HG03520 (cell line): ENCODE measurements at regions not wholly inside any gene's neighbourhood (a gene's known extent, or its start where the extent isn't known, plus 50 kb on each side); places are given as distances from the start of the nearest gene placed in this dataset.

Experiments used
- ATAC-seq: cut with Tn5 transposase; IDR thresholded peaks from one replicate; pipeline ENCODE4 v1.9.1; 2021; ENCODE audit warnings: mild to moderate bottlenecking, moderate library complexity; ENCODE audit not compliant: unreplicated experiment

DNA sequence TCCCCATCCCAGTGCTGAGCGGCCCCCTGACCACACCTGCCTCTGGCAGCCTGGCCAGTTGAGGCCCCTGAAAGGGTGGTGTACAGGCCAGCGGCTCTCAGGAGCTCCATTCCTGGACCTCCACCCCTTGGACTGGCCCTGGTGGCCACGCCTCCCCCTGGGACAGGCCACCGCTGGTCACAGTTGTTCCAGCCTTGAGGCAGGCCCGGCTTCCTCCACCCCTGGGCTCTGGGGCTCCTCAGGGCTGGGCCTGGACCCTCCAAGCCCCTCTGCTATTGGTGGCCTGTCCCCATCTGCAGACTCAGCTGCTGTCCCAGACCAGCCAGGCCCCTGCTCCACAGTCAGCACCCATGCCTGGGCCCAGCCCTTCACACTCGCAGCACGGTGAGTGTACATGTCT lies 93.2 kb upstream of the NKX1-1 start:
- no peak for ATAC-seq

DNA sequence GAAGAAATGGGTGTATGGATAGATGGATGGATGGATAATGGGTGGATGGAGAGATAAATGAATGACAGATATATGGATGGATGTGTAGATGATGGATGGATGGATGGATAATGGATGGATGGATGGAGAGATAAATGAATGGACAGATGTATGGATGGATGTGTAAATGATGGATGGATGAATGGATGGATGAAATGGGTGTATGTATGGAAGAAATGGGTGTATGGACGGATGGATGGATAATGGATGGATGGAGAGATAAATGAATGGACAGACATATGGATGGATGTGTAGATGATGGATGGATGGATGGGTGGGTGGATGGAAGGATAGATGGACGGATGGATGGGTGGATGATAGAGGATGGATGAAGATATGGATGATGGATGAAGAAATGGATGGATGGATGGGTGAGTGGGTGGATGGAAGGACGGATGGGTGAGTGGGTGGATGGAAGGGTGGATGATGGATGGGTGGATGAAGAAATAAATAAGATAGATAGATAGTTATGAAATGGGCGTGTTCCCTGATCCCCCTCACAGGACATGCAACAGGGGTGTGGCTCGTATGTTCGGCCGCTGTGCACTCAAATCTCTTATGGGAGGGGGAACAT lies 91.1 kb upstream of the NKX1-1 start:
- ATAC-seq: no peak

DNA sequence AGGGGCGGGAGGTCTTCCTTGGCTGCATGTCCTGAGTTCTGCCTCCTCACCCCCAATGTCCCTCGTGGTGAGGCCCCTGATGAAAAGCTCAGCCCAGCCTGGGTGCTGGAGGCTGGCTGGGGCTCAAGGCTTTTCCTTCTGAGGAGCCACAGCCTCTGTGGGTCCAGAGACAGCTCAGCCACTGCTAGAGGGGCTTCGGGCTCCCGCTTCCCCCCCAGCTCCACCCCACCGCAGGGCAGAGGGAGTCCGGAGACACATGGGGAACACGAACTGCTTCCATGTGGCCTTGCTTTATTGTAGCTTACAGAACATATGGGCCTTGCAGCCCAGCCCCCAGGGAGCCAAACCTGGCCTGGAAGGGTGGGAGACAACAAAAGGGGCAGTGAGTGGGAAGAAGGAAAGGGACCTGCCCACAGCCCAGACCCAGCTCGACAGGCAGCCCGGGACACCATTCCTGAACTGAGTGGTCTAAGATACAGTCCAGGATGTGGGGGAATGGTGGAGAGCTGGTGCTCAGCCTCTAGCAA lies 89.9 kb upstream of the NKX1-1 start:
- ATAC-seq: no peak

DNA sequence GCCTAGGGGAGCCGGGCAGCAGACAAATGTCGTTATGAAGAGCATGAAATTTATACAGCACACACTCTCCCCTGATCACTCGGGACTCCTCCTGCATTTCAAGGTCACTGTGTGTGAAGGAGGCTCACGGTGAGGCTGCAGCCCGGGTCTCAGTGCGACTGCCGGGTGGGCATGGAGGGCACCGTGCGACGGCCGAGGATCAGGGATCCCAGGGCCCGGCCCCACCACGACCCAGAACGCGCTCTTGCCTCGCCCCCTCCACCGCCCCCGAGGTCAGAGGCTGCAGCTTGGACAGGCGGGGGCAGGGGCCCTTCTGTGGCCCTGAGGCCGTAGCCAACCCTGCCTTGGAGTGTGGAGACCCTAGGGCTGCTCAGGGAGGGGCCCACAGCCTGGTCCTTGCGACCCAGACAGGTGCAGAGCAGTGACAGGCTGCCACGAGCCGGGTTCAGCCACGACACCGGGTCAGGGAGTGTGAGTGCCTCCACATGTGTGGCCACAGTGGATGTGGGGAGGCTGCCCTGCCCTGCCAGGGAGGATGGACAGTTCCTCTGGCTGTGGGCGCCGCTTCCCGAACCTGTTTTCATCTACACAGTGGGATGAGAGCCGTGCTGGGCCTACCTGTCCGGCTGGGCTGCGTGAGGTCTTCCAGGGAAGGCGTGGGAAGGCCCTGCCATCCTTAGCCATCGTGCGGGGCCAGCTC lies 89.3 kb upstream of the NKX1-1 start:
- ATAC-seq: no peak

DNA sequence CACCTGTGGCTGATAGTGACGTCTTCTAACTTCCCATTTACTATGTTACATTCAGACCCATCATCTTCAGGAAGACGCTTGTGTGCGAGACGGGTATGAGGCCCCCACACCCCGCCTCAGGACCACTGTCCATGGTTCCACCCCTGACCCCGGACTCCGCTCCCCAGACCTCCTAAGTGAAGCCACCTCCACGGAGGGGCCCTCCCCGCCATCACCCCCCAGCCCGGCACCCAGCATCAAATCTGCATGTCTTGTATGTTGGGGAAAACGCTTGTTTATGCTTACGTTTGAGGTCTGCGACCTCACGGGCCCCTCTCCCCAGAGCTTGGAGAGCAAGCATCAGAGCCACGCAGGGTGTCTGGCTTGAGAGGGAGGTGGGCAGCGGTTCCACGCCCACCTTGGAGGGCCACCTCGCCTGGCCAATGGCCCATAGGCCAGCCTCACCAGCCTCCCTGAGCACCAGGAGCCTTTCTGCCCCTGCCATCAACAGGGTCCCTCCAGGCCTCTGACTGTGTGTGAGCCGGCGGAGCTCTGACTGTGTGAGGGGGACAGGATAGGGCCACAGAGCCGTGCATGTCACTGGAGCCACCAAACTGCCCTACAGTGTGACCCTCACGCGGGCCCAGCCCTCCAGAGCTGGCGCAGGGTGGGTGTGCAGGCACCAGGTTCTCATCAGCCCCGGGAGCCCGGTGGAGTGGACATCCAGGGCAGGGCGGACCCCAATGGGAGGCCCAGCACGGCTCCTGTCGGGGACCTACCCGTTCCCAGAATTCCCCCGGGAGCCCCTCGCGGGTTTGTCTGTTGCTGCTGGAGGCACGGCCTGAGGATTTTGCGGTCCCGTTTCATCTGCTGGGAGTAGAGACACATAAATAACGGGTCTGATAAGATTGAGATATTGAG lies 88.4 kb upstream of the NKX1-1 start:
- ATAC-seq: no peak

DNA sequence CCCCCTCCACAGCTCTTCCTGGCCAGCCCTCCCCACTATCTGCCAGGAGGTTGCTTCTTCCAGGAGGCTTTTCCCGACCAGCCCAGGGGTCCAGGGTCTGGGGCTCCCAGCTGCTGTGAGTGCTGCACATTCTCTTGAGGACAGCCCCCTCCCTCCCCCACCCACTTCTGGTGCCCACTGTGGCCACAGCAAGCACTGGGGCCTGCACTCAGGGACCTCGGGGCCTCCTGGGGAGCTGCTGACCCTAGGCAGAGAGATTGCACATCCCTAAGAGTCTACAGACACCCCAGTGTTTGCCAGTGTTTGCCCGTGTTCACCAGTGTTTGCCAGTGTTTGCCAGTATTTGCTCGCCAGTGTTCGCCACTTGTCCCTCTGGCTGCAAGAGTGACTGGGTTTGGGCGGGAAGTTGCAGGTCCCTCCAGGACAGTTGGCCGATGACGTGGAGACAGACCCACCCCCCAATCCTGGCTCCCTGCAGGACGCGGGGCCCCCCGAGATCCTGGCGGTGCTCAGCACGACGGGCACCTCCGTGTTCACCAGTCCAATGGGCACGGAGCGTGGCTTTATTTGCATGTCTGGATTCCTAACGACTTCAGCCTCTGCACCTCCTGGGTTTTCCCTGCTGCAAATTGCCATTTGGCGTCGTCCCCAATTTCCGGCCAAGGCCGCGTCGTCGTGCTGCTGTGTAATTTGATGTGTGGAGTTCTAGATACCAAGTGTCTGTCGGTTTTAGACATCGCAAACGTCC lies 87.5 kb upstream of the NKX1-1 start:
- ATAC-seq: no peak

DNA sequence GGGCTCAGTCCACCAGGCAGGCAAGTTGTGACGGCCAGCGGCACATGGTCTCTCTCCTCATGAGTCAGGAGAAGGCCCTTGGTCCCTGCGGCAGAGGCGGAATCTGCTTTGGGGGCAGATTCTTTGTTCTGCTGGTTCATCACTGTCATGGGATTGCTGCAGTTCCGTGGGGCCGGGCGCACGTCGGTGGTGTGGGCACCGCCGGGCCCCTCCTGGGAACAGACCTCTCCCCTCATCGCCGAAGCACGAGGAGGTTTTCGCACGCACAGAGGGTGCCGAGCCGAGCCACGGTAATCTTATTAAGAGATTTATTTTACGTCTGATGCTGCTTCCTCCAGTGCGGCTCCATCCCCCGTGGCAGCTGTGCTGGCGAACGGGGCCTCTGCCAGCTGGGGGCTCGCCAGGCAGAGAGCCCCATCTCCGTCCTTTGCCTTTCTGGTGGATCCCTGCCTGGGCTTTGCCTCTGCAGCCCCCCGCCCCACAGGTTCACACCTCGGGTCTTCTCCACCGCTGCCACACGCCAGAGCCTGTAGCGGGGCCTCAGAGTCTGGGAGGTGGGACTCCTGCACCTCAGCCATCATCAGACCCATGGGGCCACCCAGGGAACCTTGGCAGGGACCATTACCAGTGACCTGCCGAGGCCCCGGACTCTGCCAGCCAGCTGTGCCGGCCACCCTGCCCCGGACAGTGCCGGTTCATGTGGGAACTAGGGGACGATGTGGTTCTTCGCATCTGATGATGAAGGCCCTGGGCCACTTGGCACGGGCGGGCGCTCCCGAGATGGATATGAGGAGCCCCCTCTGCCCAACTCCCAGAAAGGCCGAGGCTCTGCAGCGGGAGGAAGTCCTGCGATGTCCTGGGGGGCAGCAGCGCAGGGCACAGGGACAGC lies 86.7 kb upstream of the NKX1-1 start:
- ATAC-seq: no peak

DNA sequence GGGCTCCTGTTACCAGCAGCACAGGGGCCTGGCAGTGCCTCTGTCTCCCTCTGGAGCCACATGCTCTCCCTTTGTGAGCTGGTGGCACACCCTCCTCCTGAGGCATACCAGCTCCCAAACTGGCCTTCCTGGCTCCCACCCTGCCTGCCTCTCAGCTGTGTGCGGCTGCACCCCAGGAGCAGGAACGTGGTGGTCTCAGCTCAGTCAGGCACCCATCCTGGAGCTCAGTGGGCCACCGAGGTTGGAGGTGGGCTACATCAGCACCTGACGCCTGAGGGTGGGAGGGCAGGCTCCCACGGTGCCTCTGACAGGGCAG lies 85.9 kb upstream of the NKX1-1 start:
- no peak for ATAC-seq

DNA sequence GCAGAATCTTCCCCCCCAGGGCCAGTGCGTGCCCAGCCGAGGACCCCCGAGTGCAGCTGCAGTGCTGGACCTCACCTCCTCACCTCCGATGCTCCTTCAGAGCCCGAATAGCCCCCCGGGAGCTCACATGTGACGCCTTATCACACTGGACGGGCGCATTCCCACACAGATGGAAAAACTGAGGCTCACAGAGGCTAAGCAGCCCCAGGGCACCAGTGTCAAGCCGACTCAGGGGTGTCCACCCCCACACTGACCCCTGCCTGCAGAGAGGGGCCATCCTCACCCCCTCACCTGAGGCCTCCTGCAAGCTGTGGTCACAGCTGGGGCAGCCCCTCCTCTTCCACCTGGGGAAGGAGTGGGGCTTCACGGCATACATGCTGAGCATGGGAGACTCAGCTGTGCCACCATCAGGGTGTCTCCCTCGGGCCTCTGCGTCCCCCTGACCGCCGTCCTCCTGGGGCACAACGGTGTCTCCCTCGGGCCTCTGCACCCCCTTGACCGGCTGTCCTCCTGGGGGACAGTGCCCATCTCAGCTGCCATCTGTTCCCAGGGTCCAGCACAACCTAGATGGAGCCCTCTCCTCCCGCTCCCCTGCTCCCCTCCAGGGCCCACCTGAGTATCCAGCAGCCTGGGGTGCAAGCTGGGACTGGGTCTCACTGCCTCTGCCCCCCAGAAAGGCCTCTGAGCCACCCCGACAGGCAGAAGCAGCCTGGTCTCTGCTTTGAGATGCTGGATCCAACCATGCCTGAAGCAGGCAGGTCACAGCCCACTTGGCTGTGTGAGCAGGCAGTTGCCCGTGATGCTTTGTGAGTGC lies 85.3 kb upstream of the NKX1-1 start:
- ATAC-seq: no peak

DNA sequence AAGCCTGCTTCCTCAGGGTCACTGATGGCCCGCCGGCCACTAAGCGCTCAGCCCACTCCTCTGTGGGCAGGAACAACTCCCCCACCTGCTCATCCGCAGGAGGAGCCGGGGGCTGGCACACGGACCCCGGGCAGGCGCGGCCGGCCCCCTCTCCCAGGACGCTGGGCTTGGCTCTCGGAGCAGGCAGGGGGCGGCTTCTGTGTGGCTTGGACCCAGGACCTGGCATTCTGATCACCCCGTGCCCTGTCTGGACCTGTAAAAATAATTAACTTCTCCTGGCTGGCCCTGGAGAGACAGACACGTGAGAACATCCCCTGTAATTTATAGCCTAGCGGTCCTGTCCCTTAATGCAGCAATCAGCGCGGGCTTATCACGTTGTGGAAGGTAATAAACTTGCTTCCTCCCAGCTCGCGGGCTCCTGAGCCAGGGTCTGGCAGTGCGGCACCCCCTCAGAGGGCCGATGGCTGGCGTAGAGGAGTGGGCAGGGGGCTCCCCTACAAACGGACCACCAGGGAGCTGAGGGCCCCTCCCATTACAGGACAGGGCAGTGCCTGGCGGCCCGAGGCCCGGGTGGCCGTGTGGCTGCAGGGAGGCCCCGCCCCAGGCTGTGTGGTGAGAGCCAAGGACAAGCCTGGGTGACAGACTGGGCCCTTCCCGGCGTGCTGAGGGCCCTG lies 84.5 kb upstream of the NKX1-1 start:
- ATAC-seq: no peak

DNA sequence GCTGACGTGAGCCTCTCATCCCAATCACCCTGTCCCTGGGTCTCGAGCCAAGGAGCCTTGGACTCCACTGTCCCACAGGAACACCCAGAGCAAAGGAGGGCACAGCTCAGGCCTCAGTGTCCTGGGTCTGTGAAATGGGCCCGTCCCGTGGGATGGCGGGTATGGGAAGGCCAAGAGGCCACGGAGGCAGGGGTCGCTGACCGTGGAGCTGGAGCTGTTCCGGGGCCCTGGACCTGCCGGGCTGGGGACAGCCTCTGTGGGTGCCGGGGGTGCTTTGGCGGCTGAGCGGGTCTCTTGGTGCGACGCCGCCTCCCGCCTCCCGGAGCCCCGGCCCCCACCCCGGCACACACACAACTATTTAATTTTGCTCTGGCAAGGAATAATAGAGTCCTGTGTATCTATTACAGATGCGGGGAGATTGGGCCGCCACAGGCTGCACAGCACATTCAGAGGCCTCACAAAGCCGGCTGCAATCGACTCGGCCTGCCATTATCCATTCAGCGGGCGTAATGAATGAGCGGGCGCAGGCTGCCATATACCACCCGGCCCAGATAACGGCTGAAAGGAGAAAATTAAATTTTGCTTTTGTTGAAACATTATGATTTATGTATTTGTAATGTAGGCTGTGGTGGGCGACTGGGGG lies 83.9 kb upstream of the NKX1-1 start:
- ATAC-seq: no peak

DNA sequence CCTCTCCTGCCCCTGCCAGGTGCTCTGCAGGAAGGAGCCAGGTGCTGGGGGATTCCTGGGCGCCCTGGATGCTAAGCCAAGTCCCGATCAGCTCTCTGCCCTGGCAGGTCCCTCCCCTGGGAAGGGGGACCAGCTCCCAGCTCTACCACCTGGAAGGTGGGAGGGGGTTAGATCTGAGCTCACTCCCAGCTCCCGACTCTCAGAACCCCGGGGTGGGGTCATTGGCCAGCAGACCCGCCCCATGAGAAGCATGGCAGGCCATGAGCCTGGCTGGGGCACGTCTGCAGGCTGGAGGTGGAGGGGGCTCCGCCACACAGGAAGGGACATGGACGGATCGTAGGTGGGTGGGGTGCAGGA lies 83.4 kb upstream of the NKX1-1 start:
- ATAC-seq: no peak

DNA sequence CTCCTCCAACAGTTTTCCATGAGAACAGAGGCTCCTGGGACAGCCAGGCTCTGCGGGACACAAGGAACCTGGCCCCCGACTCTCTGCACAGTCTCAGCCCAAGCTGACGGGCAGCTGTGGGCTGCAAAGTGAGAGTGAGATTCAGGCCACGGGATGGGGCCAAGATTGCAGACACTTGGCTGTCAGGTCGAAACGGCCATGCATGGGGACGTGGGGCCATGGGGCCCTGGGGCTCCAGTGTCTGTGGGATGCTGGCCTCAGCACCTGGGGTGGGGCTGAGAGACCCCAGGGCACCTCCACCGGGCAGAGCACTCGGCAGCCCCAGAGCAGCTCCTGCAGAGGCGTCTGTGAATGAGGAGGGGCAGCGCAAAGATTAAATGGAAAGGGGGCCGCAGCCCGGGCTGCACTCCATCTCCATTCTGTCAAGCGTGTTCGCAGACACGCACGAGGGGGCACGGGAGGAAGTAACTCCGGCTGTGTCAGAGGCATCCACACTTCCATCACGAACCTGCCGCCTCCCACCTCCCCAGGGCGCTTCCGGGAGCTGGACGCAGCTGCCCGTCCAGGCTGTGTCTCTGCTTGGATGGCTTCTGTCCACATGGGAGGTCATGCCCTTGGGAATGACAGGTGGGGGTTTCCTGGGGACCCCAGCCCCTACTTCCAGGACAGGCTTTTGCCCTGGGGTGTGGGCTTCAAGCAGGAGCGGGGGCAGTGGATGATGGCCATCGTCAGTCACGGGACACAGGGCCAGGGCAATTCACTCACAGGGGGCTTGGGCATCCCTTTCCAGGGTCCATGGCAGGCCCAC lies 82.8 kb upstream of the NKX1-1 start:
- no peak for ATAC-seq

DNA sequence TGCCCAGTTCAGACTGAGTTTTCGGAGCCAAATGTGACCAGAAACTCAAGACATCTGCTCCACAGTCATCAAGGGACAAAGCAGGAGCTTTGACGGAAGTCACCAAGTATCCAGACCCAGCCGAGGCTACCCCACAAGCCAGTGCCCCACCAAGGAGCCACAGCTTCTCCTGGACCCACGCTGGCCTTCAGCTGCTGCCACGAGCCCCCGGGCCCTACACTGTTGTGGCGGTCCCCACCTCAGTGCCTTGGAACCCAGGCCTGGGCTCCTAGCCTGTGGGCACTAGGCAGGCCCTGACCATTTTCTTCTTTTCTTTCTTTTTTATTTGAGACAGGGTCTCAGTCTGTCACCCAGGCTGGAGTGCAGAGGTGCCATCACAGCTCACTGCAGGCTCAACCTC lies 82.1 kb upstream of the NKX1-1 start:
- no peak for ATAC-seq

DNA sequence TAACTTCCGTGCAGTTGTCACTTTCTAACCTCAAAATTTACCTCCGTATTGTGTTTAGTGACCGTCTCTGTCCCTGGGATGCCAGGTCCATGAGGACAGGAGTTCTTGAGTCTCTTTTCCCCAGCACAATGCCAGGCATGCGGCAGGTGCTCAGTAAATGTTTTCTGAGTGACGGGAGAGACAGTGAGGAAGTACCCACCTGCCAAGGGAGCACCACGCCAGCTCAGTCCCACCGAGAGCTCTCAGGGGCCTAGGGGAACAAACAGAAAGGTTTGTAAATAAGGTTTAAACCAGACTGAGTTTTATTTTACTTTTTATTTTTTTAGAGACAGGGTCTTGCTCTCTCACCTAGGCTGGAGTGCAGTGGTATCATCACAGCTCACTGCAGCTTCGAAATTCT lies 81.5 kb upstream of the NKX1-1 start:
- no peak for ATAC-seq

DNA sequence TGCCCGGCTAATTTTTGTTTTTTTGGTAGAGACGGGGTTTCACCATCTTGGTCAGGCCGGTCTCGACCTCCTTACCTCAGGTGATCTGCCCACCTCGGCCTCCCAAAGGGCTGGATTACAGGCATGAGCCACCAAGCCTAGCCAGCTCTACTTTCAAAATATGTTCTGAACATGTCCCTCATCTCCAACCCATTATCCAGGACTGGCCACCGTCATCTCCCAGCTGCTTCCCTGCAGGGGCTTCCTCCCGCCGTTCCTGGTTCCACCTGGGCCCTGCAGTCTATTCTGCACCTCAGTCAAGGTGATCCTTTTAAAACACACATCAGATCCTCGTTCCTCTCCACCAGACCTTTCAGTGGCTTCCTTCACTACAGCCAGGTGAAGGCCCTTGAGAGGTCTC lies 80.9 kb upstream of the NKX1-1 start:
- ATAC-seq: no peak

DNA sequence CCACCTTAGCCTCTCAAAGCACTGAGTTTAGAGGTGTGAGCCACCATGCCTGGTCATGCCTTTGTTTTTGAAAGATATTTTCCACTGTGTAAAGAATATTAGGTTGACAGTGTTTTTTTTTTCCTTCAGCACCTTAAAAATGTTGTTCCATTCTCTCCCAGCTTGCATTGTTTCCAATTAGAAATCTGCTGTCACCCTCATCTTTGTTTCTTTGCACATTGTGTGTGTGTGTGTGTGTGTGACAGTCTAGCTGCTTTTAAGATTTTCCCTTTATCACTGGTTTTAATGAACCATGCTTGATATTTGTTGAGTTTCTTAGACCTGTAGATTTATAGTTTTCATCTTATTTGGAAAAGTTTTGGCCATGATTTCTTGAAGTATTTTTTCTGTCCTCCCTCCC lies 79.0 kb upstream of the NKX1-1 start:
- no peak for ATAC-seq

DNA sequence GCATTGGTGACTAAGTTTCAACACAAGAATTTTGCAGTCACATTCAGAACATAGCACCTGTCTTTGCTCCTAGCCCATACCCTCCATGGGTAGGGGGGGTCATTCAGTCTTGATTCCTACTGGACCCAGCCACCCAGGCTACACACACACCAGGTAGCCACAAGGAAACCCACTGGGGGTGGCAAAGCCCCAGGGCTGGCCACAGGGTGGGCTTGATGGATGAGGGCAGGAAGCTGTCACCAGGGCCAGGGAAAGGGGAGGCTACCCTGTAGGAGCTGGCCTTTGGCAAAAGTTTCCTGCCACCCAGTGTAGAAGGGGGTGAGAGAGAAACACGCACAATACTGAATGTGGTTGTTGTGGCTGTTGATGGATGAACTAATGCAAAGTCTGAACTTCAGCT lies 74.5 kb upstream of the NKX1-1 start:
- ATAC-seq: no peak
